ENCODE measurements at regions not wholly inside any gene's neighbourhood (a gene's known extent, or its start where the extent isn't known, plus 50 kb on each side); places are given as distances from the start of the nearest gene placed in this dataset.
A peak's percentile ranks its signal among the peaks of the same experiment; 100 is the strongest.

GRCh38 chr3:94256888-94257813 lies 194.3 kb downstream of the NSUN3 start:
- Histone ChIP-seq H3K9me3 (0 out of 2 replicates have a peak, but pooled peaks cover 3% of the 10 kb centered on the region), H3K27me3 (replicated peaks; ENCODE audit: control insufficient read depth, insufficient read depth, low read length) (no peaks in the 10 kb centered on the region), H3K36me3 (ENCODE audit: control insufficient read depth, insufficient read depth, low read length) (no peaks in the 10 kb centered on the region), H3K4me1 (peaks cover 5% of the 10 kb centered on the region), H3K4me3 (ENCODE audit: low read depth, low read length) (no peak overlapping the region)
- TF ChIP-seq, protein P1, sequence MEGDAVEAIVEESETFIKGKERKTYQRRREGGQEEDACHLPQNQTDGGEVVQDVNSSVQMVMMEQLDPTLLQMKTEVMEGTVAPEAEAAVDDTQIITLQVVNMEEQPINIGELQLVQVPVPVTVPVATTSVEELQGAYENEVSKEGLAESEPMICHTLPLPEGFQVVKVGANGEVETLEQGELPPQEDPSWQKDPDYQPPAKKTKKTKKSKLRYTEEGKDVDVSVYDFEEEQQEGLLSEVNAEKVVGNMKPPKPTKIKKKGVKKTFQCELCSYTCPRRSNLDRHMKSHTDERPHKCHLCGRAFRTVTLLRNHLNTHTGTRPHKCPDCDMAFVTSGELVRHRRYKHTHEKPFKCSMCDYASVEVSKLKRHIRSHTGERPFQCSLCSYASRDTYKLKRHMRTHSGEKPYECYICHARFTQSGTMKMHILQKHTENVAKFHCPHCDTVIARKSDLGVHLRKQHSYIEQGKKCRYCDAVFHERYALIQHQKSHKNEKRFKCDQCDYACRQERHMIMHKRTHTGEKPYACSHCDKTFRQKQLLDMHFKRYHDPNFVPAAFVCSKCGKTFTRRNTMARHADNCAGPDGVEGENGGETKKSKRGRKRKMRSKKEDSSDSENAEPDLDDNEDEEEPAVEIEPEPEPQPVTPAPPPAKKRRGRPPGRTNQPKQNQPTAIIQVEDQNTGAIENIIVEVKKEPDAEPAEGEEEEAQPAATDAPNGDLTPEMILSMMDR (IDR thresholded peaks at IDR 0.05; ENCODE audit: insufficient read depth in 1 of 2, low read depth in 1 of 2, low read length in 1 of 2, severe bottlenecking in 1 of 2, unreplicated experiment in 1 of 2): no peak
- ChIA-PET CTCF (no interaction called here), POLR2A (no interaction called here)
- H3K4me1 Mint-ChIP-seq (ENCODE audit: low read depth, unreplicated experiment): peaks cover 32% of the 10 kb centered on the region
- no peak for DNase-seq
- no peak overlapping the region for H3K27ac Mint-ChIP-seq (ENCODE audit: unreplicated experiment)
- H3K4me3 Mint-ChIP-seq (ENCODE audit: unreplicated experiment): no peak overlapping the region
- peaks cover 6% of the 10 kb centered on the region for H3K36me3 Mint-ChIP-seq (ENCODE audit: insufficient read depth, unreplicated experiment)
- H3K9me3 Mint-ChIP-seq (ENCODE audit: unreplicated experiment): peaks cover 26% of the 10 kb centered on the region
- no peaks in the 10 kb centered on the region for H3K27me3 Mint-ChIP-seq (ENCODE audit: insufficient read depth, unreplicated experiment)
- intact Hi-C loops (cut with micrococcal nuclease; ENCODE audit: unreplicated experiment): no loop called here
- no TSS peak for BruUV-seq (replicated peaks)

DNA sequence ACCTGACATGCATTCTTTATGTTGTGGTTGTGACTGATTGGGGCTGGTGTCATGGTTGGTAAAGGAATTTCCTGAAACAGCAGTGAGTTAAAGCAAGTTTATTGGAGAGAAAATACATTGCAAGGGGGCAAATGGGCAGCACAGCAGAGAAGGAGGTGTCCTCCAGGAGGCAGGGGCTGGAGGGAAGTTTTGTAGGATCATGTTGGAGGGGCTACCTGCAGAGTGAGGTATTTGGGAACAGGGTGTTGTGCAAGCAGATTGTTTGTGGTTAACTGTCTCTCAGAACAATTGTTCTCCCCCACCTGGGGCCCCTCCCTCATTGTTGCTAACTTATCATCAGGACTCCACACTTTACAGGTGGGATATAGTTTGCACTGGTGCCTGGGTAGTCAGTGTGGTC lies 196.0 kb downstream of the NSUN3 start:
- intact Hi-C loops (cut with micrococcal nuclease; ENCODE audit: unreplicated experiment): no loop called here
- POLR2A ChIA-PET: no interaction called here
- CTCF ChIA-PET: no interaction called here
- peaks cover 6% of the 10 kb centered on the region for H3K36me3 Mint-ChIP-seq (ENCODE audit: insufficient read depth, unreplicated experiment)
- Histone ChIP-seq H3K36me3 (ENCODE audit: control insufficient read depth, insufficient read depth, low read length) (no peaks in the 10 kb centered on the region), H3K4me3 (ENCODE audit: low read depth, low read length) (no peak overlapping the region), H3K27me3 (replicated peaks; ENCODE audit: control insufficient read depth, insufficient read depth, low read length) (no peaks in the 10 kb centered on the region), H3K9me3 (0 out of 2 replicates have a peak, but pooled peaks cover 3% of the 10 kb centered on the region), H3K4me1 (no peaks in the 10 kb centered on the region)
- DNase-seq: no peak
- H3K4me1 Mint-ChIP-seq (ENCODE audit: low read depth, unreplicated experiment): peaks cover 17% of the 10 kb centered on the region
- no peak overlapping the region for H3K27ac Mint-ChIP-seq (ENCODE audit: unreplicated experiment)
- no TSS peak for BruUV-seq (replicated peaks)
- no peak overlapping the region for H3K4me3 Mint-ChIP-seq (ENCODE audit: unreplicated experiment)
- H3K9me3 Mint-ChIP-seq (ENCODE audit: unreplicated experiment): peaks cover 26% of the 10 kb centered on the region
- TF ChIP-seq, protein P1 (IDR thresholded peaks at IDR 0.05; ENCODE audit: insufficient read depth in 1 of 2, low read depth in 1 of 2, low read length in 1 of 2, severe bottlenecking in 1 of 2, unreplicated experiment in 1 of 2): no peak
- H3K27me3 Mint-ChIP-seq (ENCODE audit: insufficient read depth, unreplicated experiment): no peaks in the 10 kb centered on the region

- peak in 1 of 2 experiments; percentile 28 for DNase-seq
- H3K4me1 Mint-ChIP-seq (ENCODE audit: low read depth, unreplicated experiment): peaks cover 17% of the 10 kb centered on the region
- intact Hi-C loops (cut with micrococcal nuclease; ENCODE audit: unreplicated experiment): no loop called here
- peaks cover 26% of the 10 kb centered on the region for H3K9me3 Mint-ChIP-seq (ENCODE audit: unreplicated experiment)
- ChIA-PET POLR2A (no interaction called here), CTCF (no interaction called here)
- TF ChIP-seq, protein P1 (IDR thresholded peaks at IDR 0.05; ENCODE audit: insufficient read depth in 1 of 2, low read depth in 1 of 2, low read length in 1 of 2, severe bottlenecking in 1 of 2, unreplicated experiment in 1 of 2): no peak
- H3K4me1 ChIP-seq: no peaks in the 10 kb centered on the region
- no peaks in the 10 kb centered on the region for H3K27me3 ChIP-seq (replicated peaks; ENCODE audit: control insufficient read depth, insufficient read depth, low read length)
- H3K4me3 Mint-ChIP-seq (ENCODE audit: unreplicated experiment): no peak overlapping the region
- H3K36me3 ChIP-seq (ENCODE audit: control insufficient read depth, insufficient read depth, low read length): no peaks in the 10 kb centered on the region
- no peaks in the 10 kb centered on the region for H3K27me3 Mint-ChIP-seq (ENCODE audit: insufficient read depth, unreplicated experiment)
- H3K9me3 ChIP-seq: 0 out of 2 replicates have a peak, but pooled peaks cover 3% of the 10 kb centered on the region
- H3K4me3 ChIP-seq (ENCODE audit: low read depth, low read length): no peak overlapping the region
- no TSS peak for BruUV-seq (replicated peaks)
- peaks cover 6% of the 10 kb centered on the region for H3K36me3 Mint-ChIP-seq (ENCODE audit: insufficient read depth, unreplicated experiment)
- H3K27ac Mint-ChIP-seq (ENCODE audit: unreplicated experiment): no peak overlapping the region
Observed at GRCh38 chr3:94259291-94259690, 196.4 kb downstream of the NSUN3 start.

Data from Caco-2 (cell line).